Mucosa of descending colon (tissue), 3 donors: ENCODE measurements at regions not wholly inside any gene's neighbourhood (a gene's known extent, or its start where the extent isn't known, plus 50 kb on each side); places are given as distances from the start of the nearest gene placed in this dataset.
"Not testable (repeated sequence)": the region's sequence is repeated elsewhere in the genome, so short reads cannot be mapped to it uniquely, and the experiment has no call there.

Experiments used
- ATAC-seq: fragments of 200-7000 bp; cut with Tn5 transposase; one replicate; pipeline ENCODE4 v1.9.1; 2020; ENCODE audit warnings: mild to moderate bottlenecking, moderate library complexity
- DNase-seq, 3 donors: peaks; one replicate each; pipeline ENCODE4 v3.0.0-alpha.2; 2020
- H3K36me3 ChIP-seq: fragments of 200-600 bp; one replicate; pipeline ENCODE4 v1.8.0; 2021; ENCODE audit warnings: low read depth, mild to moderate bottlenecking
- H3K4me1 ChIP-seq: fragments of 200-600 bp; one replicate; pipeline ENCODE4 v1.8.0; 2021; ENCODE audit warnings: low read depth, mild to moderate bottlenecking
- H3K4me3 ChIP-seq: fragments of 200-600 bp; one replicate; pipeline ENCODE4 v1.8.0; 2021; ENCODE audit warnings: mild to moderate bottlenecking
- H3K9me3 ChIP-seq: fragments of 200-600 bp; one replicate; pipeline ENCODE4 v1.8.0; 2021; ENCODE audit warnings: mild to moderate bottlenecking
- intact Hi-C, 2 donors: fragments of 100-400 bp; cut with DNase I in 1 of 2; cut with micrococcal nuclease in 1 of 2; formaldehyde crosslinking; loops; one replicate each; pipeline versions ENCODE4 v1.11.0 to v1.11.1; 2022; cut with DNase I, micrococcal nuclease
- TF ChIP-seq, protein P1 (sequence below): fragments of 200-600 bp; IDR thresholded peaks from one replicate; pipeline ENCODE4 v1.8.0; 2022; ENCODE audit warnings: antibody characterized with exemption, mild to moderate bottlenecking
- donor health status: DM: no; HTN: no; CAD: no; lungs with moderate emphysema.
- donor health status: DM: no; HTN: no; CAD: no.
- donor health status: DM: no; HTN: yes; CAD: no.

DNA sequence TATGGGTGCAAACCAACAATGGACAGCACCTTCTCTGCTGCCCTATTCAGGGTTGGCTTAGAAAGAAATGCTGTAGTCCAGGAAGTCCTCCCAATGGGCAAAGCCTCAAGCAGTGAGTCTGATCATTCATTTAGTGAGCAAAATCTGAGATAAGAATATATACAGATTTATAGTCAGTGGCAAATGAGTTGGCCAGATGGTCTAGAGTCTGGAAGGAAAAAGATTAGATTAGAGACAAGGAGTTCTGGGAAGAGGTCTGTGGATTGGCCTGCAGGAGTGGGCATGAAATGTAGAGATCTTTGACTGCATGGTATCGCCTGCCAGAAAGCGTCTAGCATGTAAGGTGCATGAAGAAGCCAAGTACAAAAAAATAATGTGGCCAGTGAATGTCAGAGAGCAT, 201.9 kb upstream of the PTER start:
- Histone ChIP-seq H3K4me1 (no peaks in the 10 kb centered on the region), H3K9me3 (peaks cover 6% of the 10 kb centered on the region), H3K36me3 (no peaks in the 10 kb centered on the region), H3K4me3 (no peak overlapping the region)
- ATAC-seq (no peak), DNase-seq (no peak)
- intact Hi-C loops: no loop called here
- TF ChIP-seq, protein P1, sequence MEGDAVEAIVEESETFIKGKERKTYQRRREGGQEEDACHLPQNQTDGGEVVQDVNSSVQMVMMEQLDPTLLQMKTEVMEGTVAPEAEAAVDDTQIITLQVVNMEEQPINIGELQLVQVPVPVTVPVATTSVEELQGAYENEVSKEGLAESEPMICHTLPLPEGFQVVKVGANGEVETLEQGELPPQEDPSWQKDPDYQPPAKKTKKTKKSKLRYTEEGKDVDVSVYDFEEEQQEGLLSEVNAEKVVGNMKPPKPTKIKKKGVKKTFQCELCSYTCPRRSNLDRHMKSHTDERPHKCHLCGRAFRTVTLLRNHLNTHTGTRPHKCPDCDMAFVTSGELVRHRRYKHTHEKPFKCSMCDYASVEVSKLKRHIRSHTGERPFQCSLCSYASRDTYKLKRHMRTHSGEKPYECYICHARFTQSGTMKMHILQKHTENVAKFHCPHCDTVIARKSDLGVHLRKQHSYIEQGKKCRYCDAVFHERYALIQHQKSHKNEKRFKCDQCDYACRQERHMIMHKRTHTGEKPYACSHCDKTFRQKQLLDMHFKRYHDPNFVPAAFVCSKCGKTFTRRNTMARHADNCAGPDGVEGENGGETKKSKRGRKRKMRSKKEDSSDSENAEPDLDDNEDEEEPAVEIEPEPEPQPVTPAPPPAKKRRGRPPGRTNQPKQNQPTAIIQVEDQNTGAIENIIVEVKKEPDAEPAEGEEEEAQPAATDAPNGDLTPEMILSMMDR: no peak

DNA sequence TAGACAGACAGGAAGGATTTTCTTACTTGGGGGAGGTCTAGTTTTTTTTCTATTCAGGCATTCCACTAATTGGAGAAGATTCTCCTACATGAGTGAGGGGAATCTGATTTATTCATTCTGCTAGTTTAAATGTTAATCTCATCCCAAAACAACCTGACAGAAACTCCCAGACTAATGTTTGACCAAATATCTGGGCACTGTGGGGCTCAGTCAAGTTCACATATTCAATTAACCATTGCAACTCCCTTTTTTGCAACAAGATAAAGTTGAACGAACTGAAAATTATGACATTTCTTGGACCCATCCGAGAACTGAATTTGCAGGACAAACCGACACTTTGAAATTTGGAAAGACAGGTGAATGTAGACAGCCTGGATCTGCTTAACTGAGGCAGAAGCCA, 194.4 kb upstream of the PTER start:
- no peak for ATAC-seq
- H3K36me3 ChIP-seq: no peaks in the 10 kb centered on the region
- H3K9me3 ChIP-seq: peaks cover 4% of the 10 kb centered on the region
- no peaks in the 10 kb centered on the region for H3K4me1 ChIP-seq
- H3K4me3 ChIP-seq: no peak overlapping the region
- TF ChIP-seq, protein P1: no peak
- no peak for DNase-seq
- intact Hi-C loops: no loop called here

DNA sequence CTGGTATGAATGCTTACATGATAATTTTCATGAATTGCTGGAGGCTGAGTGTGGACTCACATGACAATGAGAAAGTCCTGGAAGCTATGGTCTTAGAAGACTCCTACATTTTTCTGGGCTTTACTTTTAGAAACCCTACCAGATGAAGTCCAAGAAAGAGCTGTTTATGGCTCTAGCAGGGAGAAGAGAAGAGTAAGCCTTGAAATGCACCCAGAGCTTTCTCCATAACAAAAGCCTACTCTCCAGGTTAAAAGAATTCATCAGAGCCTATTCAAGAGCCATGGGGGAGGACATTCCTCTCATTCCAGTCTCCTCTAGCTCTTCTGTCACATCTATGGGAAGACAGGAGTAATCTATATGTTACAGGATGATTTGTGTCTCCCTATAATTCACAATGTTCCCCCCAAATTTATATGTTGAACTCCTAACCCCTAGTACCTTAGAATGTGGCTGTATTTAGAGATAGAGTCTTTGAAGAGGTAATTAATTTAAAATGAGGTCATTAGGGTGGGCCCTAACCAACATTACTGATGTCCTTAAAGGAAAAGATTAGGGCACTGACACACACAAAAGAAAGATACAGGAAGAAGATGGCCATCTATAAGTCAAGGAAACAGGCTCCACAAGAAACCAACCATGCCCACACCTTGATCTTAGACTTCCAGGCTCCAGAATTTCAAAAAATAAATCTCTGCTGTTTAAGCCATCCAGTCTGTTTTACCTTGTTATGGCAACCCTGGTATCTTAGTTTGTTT, 193.8 kb upstream of the PTER start:
- intact Hi-C loops: no loop called here
- peaks cover 4% of the 10 kb centered on the region for H3K9me3 ChIP-seq
- ATAC-seq (no peak), DNase-seq (no peak)
- no peaks in the 10 kb centered on the region for H3K36me3 ChIP-seq
- H3K4me3 ChIP-seq: no peak overlapping the region
- H3K4me1 ChIP-seq: no peaks in the 10 kb centered on the region
- TF ChIP-seq, protein P1: no peak

DNA sequence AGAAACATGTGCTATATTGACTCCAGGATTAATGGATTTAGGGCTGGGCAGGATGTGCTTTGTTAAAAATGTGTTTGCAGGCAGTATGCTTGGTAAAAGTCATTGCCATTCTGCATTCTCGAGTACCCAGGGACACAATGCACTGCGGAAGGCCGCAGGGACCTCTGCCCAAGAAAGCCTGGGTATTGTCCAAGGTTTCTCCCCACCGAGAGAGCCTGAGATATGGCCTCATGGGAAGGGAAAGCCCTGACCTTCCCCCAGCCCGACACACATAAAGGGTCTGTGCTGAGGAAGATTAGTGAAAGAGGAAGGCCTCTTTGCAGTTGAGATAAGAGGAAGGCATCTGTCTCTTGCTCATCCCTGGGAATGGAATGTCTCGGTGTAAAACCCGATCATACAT, 186.7 kb upstream of the PTER start:
- ATAC-seq, DNase-seq, H3K36me3 ChIP-seq, H3K4me1 ChIP-seq, intact Hi-C loops, H3K4me3 ChIP-seq, H3K9me3 ChIP-seq: not testable (repeated sequence)

DNA sequence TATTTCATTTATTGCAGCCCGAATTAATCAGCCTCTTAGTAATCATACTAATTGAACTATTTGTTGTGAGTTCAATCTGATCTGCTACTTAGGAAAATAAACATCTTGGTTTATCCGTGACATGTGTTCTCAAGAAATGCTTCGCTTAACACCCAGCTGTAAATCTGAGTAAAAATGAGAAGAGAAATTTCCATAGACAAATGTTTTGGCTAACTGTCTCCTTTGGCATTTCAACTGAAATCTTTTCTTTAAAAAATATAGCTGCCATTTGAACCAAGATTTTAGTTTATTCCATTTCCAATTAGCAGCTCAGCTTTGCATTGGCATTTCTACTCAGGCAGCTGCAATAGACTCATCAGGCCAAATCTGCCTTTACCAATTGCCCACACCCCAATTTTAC, 180.5 kb upstream of the PTER start:
- DNase-seq (no peak), ATAC-seq (no peak)
- peaks cover 7% of the 10 kb centered on the region for H3K9me3 ChIP-seq
- TF ChIP-seq, protein P1: no peak
- no peak overlapping the region for H3K4me3 ChIP-seq
- H3K36me3 ChIP-seq: no peaks in the 10 kb centered on the region
- H3K4me1 ChIP-seq: no peaks in the 10 kb centered on the region
- intact Hi-C loops: no loop called here

DNA sequence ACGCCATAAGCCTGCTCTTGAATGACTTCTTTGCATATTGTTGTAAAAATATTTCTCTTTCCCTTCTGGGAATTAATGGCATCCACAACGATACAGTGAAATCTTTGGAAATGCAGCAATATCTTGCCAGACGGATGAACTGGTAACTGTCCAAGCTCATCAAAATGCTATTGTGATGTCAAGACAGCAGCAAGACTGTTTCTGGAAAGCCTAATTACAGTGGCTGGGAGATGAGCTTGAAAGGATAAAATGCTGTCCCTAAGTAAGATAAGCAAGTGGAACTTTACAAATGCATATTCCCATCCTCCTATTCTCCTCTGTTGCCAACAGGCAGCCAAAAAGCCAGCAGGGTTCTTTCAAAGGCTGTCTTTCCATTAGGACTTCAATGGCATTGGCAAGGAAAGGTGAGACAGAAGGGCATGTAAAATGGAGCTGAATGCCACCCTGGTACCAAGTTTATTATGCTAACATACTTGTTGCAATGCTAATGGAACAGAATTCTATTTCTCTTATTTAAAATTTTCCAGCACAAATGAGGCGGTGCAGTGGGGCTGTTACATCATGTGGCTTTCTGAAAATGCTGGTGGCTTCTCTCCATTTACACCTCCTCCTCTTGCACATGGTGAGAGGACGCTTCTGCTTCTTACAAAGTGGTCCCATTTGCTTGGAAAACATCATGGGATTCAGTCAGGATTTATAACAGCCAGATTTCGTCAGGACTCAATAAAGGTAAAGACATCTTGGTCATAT, 178.3 kb upstream of the PTER start:
- DNase-seq: no peak
- TF ChIP-seq, protein P1: no peak
- Histone ChIP-seq H3K36me3 (no peaks in the 10 kb centered on the region), H3K4me1 (no peaks in the 10 kb centered on the region), H3K9me3 (peaks cover 3% of the 10 kb centered on the region), H3K4me3 (no peak overlapping the region)
- intact Hi-C loops: no loop called here
- ATAC-seq: no peak
